HG02938 (cell line): ENCODE measurements at regions not wholly inside any gene's neighbourhood (a gene's known extent, or its start where the extent isn't known, plus 50 kb on each side); places are given as distances from the start of the nearest gene placed in this dataset.

Experiments used
- ATAC-seq: cut with Tn5 transposase; IDR thresholded peaks from one replicate; pipeline ENCODE4 v1.9.1; 2021; ENCODE audit warnings: mild to moderate bottlenecking, moderate library complexity; ENCODE audit not compliant: unreplicated experiment

- ATAC-seq: no peak
Measured at GRCh38 chr6:53744321-53744720, 50.5 kb upstream of the LRRC1 start.

- no peak for ATAC-seq
Measured at GRCh38 chr6:53741034-53741823, 53.6 kb upstream of the LRRC1 start.

GRCh38 chr6:53737746-53738145 is 57.1 kb upstream of the LRRC1 start:
- no peak for ATAC-seq

GRCh38 chr6:53735896-53736295 is 58.9 kb upstream of the LRRC1 start:
- ATAC-seq: no peak

GRCh38 chr6:53734473-53735299 is 60.1 kb upstream of the LRRC1 start:
- ATAC-seq: no peak

- no peak for ATAC-seq
Measured at GRCh38 chr6:53731866-53732636, 62.8 kb upstream of the LRRC1 start.

- no peak for ATAC-seq
Measured at GRCh38 chr6:53730767-53731166, 64.0 kb upstream of the LRRC1 start.

GRCh38 chr6:53728570-53729194 is 63.1 kb upstream of the KLHL31 start:
- no peak for ATAC-seq

GRCh38 chr6:53727748-53728147 is 62.2 kb upstream of the KLHL31 start:
- ATAC-seq: no peak

- peak; percentile 76 for ATAC-seq
Measured at GRCh38 chr6:53725791-53726575, 60.4 kb upstream of the KLHL31 start.

- no peak for ATAC-seq
Measured at GRCh38 chr6:53724501-53724900, 58.9 kb upstream of the KLHL31 start.

- ATAC-seq: no peak
Measured at GRCh38 chr6:53723331-53723730, 57.8 kb upstream of the KLHL31 start.

- ATAC-seq: no peak
Measured at GRCh38 chr6:53721766-53722165, 56.2 kb upstream of the KLHL31 start.

- ATAC-seq: peak; percentile 88
Measured at GRCh38 chr6:53718597-53719460, 53.3 kb upstream of the KLHL31 start.

- ATAC-seq: no peak
Measured at GRCh38 chr6:53717566-53717965, 52.0 kb upstream of the KLHL31 start.

GRCh38 chr6:53715434-53715833 is 49.9 kb upstream of the KLHL31 start:
- ATAC-seq: no peak
